ENCODE measurements at regions not wholly inside any gene's neighbourhood (a gene's known extent, or its start where the extent isn't known, plus 50 kb on each side); places are given as distances from the start of the nearest gene placed in this dataset.
A peak's percentile ranks its signal among the peaks of the same experiment; 100 is the strongest.

DNA sequence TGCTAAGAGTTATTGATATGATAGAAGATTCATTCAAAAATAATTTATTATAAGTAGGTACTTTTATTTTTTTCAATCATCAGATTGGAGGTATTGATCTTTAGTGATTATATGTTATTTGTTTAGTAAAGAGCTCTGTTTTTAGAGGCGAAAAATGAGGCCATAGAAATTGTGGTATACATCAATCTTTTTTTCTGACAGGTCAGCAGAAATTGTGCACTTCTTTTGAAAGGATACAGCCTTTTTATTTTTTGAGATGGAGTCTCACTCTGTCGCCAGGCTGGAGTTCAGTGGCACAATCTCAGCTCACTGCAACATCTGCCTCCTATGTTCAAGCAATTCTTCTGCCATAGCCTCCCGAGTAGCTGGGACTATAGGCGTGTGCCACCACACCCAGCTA, 292.1 kb downstream of the BAMBI start:
- intact Hi-C loops (cut with DNase I), result no loop called here
- no peak for DNase-seq

DNA sequence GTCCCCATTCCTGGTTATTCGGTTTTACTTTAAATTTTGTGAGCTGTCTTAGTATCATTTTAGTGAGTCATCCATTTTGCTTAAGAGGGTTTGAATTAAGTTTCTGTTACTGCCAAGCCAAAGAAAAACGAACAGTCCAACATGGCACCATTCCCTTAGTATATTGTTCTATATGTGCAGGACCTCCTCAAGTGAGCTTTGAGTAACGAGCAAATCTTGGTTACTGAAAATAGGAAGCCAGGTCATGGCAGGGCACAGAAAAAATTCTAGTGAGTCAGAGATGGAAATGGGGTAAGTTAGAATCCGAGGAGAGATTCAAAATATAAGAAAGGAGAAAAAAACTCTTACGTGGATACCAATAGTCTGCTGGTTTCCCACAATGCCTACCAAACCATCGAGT, 292.9 kb downstream of the BAMBI start:
- intact Hi-C loops (cut with DNase I), result no loop called here
- DNase-seq, result no peak

- intact Hi-C loops (cut with DNase I), result no loop called here
Measured at GRCh38 chr10:28971255-28971654, 293.9 kb downstream of the BAMBI start.

GRCh38 chr10:28971764-28972163, 294.4 kb downstream of the BAMBI start:
- intact Hi-C loops (cut with DNase I), result no loop called here
- no peak for DNase-seq

More at GRCh38 chr10:28971255-28971654, 293.9 kb downstream of the BAMBI start:
- DNase-seq, result no peak

- intact Hi-C loops (cut with DNase I), result no loop called here
Measured at GRCh38 chr10:28973309-28973972, 296.1 kb downstream of the BAMBI start.

DNA sequence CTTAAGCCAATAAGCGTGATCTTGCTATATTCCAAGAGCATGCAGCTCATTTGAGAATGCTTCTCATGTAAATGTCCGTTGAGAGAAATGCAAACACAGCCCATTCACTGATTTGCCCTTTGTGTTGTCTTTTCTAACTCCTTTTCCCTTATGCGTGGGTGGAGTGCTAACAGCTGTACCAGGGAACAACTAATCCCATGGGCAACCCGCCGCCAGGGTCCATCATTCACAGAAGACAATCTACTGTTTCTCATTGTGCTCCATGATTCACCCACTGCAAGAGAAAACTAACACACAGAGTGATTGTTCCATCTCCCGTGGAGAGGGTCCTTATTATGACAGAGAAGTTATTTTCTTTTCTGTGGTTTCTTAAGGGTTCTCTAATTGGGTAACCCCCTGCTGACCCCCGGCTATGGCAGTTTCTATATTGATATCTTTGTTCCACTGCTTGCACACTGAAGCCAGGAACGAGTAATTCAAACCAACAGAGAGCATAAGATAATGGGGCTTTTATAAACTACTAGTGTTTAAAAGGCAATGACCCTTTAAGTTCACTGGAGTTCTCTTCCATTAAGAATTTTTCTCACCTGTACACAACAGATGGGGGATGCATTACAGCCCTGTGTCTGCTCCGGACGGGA, 298.7 kb downstream of the BAMBI start:
- intact Hi-C loops (cut with DNase I), result no loop called here
- DNase-seq, result peak in 20 of 42 donors; percentile 6 to 57 (median 27)

More at GRCh38 chr10:28973309-28973972, 296.1 kb downstream of the BAMBI start:
- DNase-seq, result no peak

GRCh38 chr10:28977518-28977917, 300.2 kb downstream of the BAMBI start:
- no peak for DNase-seq
- intact Hi-C loops (cut with DNase I), result no loop called here

DNA sequence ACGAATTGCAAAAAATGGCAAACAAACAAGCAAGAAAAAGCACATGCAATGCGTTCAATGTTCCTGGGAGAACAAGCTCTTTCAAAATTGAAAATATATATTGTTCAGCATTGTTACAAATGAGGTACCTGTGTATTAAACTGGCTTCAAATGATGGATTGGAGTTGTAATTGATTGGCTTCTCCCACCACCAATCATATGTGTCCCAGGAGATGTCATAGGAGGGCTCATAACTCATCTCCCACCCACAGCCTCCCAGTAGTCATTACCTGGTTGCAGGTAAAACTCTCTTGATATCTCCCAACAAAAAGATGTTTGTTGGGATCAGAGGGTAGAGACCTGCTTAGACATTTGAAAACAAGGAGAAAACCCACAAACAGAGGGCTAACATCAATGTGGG, 302.9 kb downstream of the BAMBI start:
- intact Hi-C loops (cut with DNase I), result no loop called here
- DNase-seq, result no peak

DNA sequence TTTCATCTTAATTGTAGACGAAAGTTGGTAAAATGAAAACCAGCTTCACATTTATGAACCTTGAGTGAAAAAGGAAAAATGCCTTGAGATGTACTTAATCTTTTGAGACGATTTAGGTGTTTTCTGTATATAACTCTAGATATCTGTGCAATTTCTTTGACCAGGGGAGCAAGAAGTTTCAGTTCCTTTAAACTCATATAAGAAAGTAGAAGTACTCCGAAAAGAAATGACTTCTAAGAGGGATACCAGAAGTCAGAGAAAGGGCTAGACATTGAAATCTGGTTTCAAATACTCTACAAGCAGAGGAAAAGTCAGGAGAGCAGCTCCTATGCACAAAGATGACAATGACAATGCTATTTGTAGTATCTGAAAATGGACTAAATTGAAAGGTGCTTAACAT, 303.7 kb downstream of the BAMBI start:
- intact Hi-C loops (cut with DNase I), result no loop called here
- no peak for DNase-seq

- DNase-seq, result no peak
- intact Hi-C loops (cut with DNase I), result no loop called here
Measured at GRCh38 chr10:28982974-28983373, 305.7 kb downstream of the BAMBI start.

GRCh38 chr10:28983799-28984198, 305.1 kb upstream of the LYZL1 start:
- intact Hi-C loops (cut with DNase I), result no loop called here
- DNase-seq, result no peak

DNA sequence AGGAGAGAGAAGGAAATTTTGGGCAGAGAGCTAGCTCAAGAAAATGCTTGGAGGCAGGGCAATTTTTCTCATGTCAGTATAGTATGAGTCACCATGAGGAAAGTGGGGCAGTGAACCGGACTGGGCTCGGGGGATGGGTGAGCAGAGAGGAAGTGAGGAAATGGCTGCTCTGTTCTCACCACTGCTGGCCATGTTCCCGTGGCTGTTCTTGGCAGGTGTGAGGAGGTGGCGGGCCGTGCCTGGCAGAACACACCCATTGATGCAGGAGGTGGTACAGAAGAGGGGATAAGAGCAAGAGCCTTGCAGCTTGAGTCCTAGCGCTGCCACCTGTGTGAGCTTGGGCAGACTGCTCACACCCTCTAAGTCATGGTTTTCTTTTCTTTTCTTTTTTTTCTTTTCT, 304.4 kb upstream of the LYZL1 start:
- intact Hi-C loops (cut with DNase I), result no loop called here
- DNase-seq, result peak in 24 of 42 donors; percentile 5 to 85 (median 34)

GRCh38 chr10:28985137-28985885, 303.6 kb upstream of the LYZL1 start:
- intact Hi-C loops (cut with DNase I), result no loop called here

DNA sequence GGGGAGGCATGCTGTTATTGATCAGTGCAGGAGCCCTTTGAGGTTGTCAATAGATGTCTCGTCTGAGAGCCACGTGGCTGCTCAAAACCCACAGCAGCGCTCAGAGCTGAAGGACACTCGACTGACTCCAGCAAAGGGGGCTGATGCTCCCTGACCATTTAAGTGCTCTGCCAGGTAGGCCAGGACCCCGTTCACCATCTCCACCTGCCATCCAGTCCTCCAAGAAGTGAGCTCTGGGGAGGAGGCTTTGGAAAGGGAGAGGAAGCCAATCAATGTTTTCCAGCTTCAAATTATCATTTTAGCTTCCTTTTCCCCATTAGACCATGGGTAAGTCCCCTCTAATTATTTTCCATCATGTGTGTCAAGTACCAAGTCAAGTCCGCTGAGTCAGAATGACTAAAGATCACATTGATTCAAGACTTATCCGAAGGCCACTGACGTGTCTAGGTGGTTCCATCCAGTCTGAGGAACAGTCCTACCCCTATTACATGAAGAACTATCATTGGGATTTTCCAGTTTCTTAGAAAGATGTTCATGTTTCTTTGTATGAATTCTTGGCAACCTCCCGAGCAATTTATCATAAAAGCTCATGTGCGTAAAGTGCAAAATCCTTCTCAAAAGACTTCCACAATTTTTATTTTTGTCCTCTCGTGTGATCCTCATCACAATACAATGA, 302.6 kb upstream of the LYZL1 start:
- intact Hi-C loops (cut with DNase I), result no loop called here
- no peak for DNase-seq

More at GRCh38 chr10:28985137-28985885, 303.6 kb upstream of the LYZL1 start:
- no peak for DNase-seq

DNA sequence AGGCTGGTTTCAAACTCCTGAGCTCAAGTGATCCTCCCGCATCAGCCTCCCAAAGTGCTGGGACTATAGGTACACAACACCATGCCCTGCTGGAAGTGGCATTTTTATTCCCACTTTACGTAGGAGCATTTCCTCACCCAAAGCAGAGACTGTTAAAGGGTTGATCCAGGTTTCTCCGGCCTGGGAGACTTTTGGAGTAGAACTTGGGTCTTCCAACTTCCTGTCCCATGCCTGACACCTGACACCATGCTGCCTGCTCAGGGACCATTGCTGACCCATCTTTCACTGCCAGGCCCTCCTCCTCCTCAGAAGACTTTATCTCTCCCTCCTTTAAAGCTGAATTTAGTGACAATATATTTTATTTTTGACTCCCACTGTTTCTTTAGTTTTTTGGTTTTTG, 302.0 kb upstream of the LYZL1 start:
- intact Hi-C loops (cut with DNase I), result no loop called here

DNA sequence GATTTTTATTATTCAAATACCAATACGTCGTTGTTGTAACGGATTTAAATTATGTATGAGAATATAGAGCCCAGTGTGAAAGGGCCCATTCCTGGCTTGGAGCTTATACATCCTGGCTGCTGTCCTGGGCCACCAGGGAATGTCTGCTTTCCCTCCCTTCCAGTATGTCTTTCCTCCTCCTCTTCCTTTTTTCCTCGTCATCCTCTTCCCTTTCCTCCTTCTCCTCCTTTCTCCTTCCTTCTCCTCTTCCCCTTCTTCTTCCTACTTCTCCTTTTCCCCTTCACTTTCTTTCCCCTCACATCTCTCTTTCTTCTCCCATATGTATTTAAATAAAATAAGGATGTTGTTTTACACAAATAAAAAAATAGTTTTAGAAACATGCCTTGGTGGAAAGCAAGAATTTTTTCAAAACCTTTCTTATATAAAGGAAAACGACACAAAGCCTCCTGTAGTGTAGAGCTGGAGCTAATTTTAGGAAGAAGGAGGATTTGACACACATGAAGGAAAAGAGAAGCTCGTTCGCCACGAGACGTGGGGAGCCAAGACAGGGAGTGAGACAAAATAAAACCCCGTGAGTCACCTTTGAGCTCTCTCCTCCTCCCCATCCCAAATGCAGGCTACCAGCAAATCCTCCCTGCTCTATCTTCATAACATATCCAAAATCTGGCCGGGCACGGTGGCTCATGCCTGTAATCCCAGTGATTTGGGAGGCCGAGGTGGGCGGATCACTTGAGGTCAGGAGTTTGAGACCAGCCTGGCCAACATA, 301.1 kb upstream of the LYZL1 start:
- peak in 38 of 42 donors; percentile 8 to 84 (median 38) for DNase-seq
- intact Hi-C loops (cut with DNase I), result no loop called here

More for the DNA sequence above, 302.0 kb upstream of the LYZL1 start:
- DNase-seq, result no peak

DNA sequence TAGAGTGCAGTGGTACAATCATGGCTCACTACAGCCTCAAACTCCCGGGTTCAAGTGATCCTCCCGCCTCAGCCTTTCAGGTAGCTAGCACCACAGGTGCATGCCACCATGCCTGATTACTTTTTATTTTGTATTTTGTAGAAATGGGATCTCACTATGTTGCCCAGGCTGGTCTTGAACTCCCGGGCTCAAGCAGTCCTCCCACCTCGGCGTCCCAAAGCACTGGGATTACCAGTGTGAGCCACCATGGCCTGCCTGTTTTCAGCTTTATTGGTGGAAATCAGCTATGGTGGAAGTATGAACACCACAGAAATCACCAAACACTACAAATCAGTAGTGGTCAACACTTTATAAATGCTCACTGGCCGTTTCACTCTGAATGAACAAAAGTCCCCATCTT, 299.9 kb upstream of the LYZL1 start:
- no peak for DNase-seq
- intact Hi-C loops (cut with DNase I), result no loop called here

DNA sequence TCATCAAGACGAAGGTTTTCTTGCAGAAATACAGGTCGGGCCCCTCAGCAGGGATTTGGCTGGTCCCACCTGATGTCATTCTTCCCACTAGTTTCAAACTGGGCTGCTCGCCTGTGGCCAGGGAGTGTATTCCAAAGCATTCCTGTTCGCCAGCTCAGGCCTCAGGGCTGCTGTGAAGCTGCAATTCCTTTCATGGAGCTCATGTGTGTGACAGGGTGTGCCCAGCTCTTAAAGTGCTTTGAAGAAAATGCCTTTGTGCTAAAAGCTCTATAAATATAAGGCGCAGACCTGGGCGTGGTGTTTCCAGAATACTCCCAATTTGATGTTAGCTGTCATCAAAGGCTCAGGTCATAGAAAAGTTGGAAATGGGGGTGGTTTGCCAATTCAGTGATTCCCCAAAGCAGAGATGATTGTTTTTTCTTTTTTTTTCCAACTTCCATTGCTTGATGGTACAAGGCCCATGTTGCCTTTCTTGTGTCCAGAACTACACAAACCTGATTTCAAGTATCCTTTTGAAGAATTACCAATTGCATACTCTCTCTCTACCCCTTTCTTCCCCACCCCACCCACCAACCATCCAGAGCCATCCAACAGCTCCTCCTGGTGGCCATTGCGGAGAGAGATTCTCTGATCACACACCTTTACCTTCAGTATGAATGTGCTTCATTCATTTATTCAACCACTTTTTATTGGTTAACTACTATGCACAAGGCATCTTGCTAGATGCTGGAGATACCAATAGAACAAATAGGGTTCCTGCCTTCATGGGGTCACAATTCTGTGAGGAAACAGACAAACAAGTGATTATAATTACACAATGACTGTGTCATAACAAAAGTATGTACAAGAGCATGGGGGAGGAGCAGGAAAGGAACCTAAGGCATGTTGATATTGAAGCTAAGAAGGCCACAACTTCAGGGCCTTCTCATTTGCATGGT, 297.3 kb upstream of the LYZL1 start:
- DNase-seq, result peak in 20 of 42 donors; percentile 12 to 54 (median 28)
- intact Hi-C loops (cut with DNase I), result no loop called here
